ENCODE measurements at regions not wholly inside any gene's neighbourhood (a gene's known extent, or its start where the extent isn't known, plus 50 kb on each side); places are given as distances from the start of the nearest gene placed in this dataset.

GRCh38 chr2:144607099-144607498 is 87.2 kb upstream of the ZEB2 start:
- intact Hi-C loops (cut with DNase I), result no loop called here
- Histone ChIP-seq H3K9me3 (no peaks in the 10 kb centered on the region), H3K4me1 (ENCODE audit: insufficient read depth) (no peaks in the 10 kb centered on the region), H3K4me3 (no peak overlapping the region), H3K27me3 (no peaks in the 10 kb centered on the region), H3K27ac (no peak overlapping the region), H3K36me3 (no peaks in the 10 kb centered on the region)
- TF ChIP-seq POLR2A (IDR thresholded peaks at IDR 0.05) (no peak), CTCF (IDR thresholded peaks at IDR 0.05) (no peak), EP300 (IDR thresholded peaks at IDR 0.05) (no peak)
- 89 to 92% (median 91%) methylated on average over 8 of the region's 8 CpGs for WGBS, 3 donors
- DNase-seq, result no peak

GRCh38 chr2:144606466-144607095 is 86.7 kb upstream of the ZEB2 start:
- H3K27me3 ChIP-seq, result no peaks in the 10 kb centered on the region
- WGBS, 3 donors, result 91 to 97% (median 95%) methylated on average over 1 of the region's 1 CpG
- H3K4me1 ChIP-seq (ENCODE audit: insufficient read depth), result no peaks in the 10 kb centered on the region
- intact Hi-C loops (cut with DNase I), result no loop called here
- no peak overlapping the region for H3K4me3 ChIP-seq
- no peak overlapping the region for H3K27ac ChIP-seq
- DNase-seq, result no peak
- H3K36me3 ChIP-seq, result no peaks in the 10 kb centered on the region
- H3K9me3 ChIP-seq, result no peaks in the 10 kb centered on the region
- TF ChIP-seq CTCF (IDR thresholded peaks at IDR 0.05), result no peak
- no peak for TF ChIP-seq EP300 (IDR thresholded peaks at IDR 0.05)
- no peak for TF ChIP-seq POLR2A (IDR thresholded peaks at IDR 0.05)

- Histone ChIP-seq H3K36me3 (no peaks in the 10 kb centered on the region), H3K27ac (no peak overlapping the region), H3K27me3 (no peaks in the 10 kb centered on the region), H3K9me3 (no peaks in the 10 kb centered on the region), H3K4me3 (no peak overlapping the region), H3K4me1 (ENCODE audit: insufficient read depth) (no peaks in the 10 kb centered on the region)
- TF ChIP-seq CTCF (IDR thresholded peaks at IDR 0.05), result no peak
- no peak for TF ChIP-seq POLR2A (IDR thresholded peaks at IDR 0.05)
- no peak for TF ChIP-seq EP300 (IDR thresholded peaks at IDR 0.05)
- intact Hi-C loops (cut with DNase I), result no loop called here
- 92 to 96% (median 94%) methylated on average over 7 of the region's 7 CpGs for WGBS, 3 donors
- DNase-seq, result no peak
Measured at GRCh38 chr2:144605231-144605840, 85.4 kb upstream of the ZEB2 start.

GRCh38 chr2:144603334-144603733 is 83.4 kb upstream of the ZEB2 start:
- H3K27me3 ChIP-seq, result no peaks in the 10 kb centered on the region
- no peak overlapping the region for H3K4me3 ChIP-seq
- TF ChIP-seq CTCF (IDR thresholded peaks at IDR 0.05) (no peak), EP300 (IDR thresholded peaks at IDR 0.05) (no peak), POLR2A (IDR thresholded peaks at IDR 0.05) (no peak)
- intact Hi-C loops (cut with DNase I), result no loop called here
- H3K9me3 ChIP-seq, result no peaks in the 10 kb centered on the region
- no peaks in the 10 kb centered on the region for H3K4me1 ChIP-seq (ENCODE audit: insufficient read depth)
- no peaks in the 10 kb centered on the region for H3K36me3 ChIP-seq
- DNase-seq, result no peak
- no peak overlapping the region for H3K27ac ChIP-seq
- WGBS, 3 donors, result 95 to 97% (median 97%) methylated on average over 2 of the region's 2 CpGs
